Upper lobe of left lung (tissue), 4 donors: ENCODE measurements at regions not wholly inside any gene's neighbourhood (a gene's known extent, or its start where the extent isn't known, plus 50 kb on each side); places are given as distances from the start of the nearest gene placed in this dataset.

Source experiments
- CTCF ChIP-seq, 6 experiments: fragments of 450-650 bp in 4 of 6; fragments of 200-600 bp in 2 of 6; sonication (generic) in 2 of 6; IDR thresholded peaks; one replicate each; pipeline ENCODE4 v1.5.1; 2016 to 2019; ENCODE audit warnings: antibody characterized with exemption in 6 of 6
- POLR2A ChIP-seq, 4 donors: fragments of 450-650 bp; IDR thresholded peaks; one replicate each; pipeline ENCODE4 v1.5.1; 2016 to 2017; ENCODE audit warnings: antibody characterized with exemption in 4 of 4, mild to moderate bottlenecking in 2 of 4

DNA sequence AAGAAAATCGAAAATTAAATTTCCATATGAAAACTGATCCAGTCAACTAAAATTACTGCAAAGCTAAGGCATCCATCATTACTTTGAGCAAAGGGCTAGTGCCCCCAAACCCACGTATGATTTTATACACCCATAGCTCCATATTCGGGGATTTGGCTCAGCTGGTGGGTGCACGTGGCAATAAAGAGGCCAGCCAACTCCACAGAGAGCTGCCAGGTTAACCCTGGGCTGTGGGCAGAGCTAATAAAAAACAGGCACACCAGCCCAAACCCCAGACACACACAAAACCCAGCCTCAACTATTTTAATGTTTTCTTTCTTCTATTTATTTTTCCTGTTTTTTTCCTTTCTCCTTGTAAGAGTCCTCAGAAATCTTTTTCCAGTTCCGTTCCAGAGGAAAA is 151.3 kb upstream of the SOX11 start:
- TF ChIP-seq POLR2A (IDR thresholded peaks at IDR 0.05), result no peak
- TF ChIP-seq CTCF (IDR thresholded peaks at IDR 0.05), result no peak
